ENCODE measurements at regions not wholly inside any gene's neighbourhood (a gene's known extent, or its start where the extent isn't known, plus 50 kb on each side); places are given as distances from the start of the nearest gene placed in this dataset.

GRCh38 chr5:15354021-15354420 is 146.0 kb upstream of the FBXL7 start:
- Histone ChIP-seq H3K4me3 (ENCODE audit: low read depth, low read length) (no peak overlapping the region), H3K27ac (no peak overlapping the region), H3K36me3 (ENCODE audit: control insufficient read depth, insufficient read depth, low read length) (no peaks in the 10 kb centered on the region), H3K9me3 (ENCODE audit: control insufficient read depth, low read length) (no peaks in the 10 kb centered on the region), H3K27me3 (ENCODE audit: control insufficient read depth, insufficient read depth, low read length) (no peaks in the 10 kb centered on the region), H3K9ac (no peak overlapping the region), H3K4me1 (no peaks in the 10 kb centered on the region), H3K4me2 (ENCODE audit: low read length) (no peak overlapping the region), H3K79me2 (no peaks in the 10 kb centered on the region), H2AFZ (no peak overlapping the region)
- TF ChIP-seq, protein P1, sequence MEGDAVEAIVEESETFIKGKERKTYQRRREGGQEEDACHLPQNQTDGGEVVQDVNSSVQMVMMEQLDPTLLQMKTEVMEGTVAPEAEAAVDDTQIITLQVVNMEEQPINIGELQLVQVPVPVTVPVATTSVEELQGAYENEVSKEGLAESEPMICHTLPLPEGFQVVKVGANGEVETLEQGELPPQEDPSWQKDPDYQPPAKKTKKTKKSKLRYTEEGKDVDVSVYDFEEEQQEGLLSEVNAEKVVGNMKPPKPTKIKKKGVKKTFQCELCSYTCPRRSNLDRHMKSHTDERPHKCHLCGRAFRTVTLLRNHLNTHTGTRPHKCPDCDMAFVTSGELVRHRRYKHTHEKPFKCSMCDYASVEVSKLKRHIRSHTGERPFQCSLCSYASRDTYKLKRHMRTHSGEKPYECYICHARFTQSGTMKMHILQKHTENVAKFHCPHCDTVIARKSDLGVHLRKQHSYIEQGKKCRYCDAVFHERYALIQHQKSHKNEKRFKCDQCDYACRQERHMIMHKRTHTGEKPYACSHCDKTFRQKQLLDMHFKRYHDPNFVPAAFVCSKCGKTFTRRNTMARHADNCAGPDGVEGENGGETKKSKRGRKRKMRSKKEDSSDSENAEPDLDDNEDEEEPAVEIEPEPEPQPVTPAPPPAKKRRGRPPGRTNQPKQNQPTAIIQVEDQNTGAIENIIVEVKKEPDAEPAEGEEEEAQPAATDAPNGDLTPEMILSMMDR (IDR thresholded peaks at IDR 0.05), result no peak

DNA sequence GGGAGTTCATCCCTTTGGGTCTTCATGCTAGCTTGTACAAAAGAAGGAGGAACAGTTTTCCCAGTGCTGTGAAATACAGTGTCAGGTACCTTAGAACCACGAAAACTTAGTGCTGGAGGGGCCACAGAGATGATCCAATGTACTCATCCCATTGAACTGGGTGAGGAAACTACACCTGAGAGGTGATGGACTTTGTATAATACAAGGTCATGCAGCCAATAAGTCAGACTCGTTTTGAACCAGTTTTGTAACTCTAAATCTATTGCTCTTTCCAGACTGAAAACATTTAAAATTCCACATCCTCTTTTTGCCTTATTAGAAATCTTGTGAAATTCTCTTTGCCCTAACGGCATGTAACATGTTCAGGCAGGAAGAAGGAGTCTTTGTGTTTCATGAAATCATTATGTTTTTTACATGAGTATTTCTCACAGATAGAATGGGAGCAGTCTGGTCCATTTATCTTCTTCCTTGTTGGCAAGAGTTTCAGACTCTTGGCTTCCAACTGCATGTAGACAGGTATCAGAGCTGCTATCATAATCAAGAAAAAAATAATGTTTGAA is 146.8 kb upstream of the FBXL7 start:
- TF ChIP-seq, protein P1 (IDR thresholded peaks at IDR 0.05), result no peak
- H3K9me3 ChIP-seq (ENCODE audit: control insufficient read depth, low read length), result no peaks in the 10 kb centered on the region
- no peaks in the 10 kb centered on the region for H3K36me3 ChIP-seq (ENCODE audit: control insufficient read depth, insufficient read depth, low read length)
- H3K27ac ChIP-seq, result no peak overlapping the region
- no peak overlapping the region for H2AFZ ChIP-seq
- no peak overlapping the region for H3K4me2 ChIP-seq (ENCODE audit: low read length)
- no peaks in the 10 kb centered on the region for H3K79me2 ChIP-seq
- no peak overlapping the region for H3K4me3 ChIP-seq (ENCODE audit: low read depth, low read length)
- H3K9ac ChIP-seq, result no peak overlapping the region
- no peaks in the 10 kb centered on the region for H3K27me3 ChIP-seq (ENCODE audit: control insufficient read depth, insufficient read depth, low read length)
- no peaks in the 10 kb centered on the region for H3K4me1 ChIP-seq

DNA sequence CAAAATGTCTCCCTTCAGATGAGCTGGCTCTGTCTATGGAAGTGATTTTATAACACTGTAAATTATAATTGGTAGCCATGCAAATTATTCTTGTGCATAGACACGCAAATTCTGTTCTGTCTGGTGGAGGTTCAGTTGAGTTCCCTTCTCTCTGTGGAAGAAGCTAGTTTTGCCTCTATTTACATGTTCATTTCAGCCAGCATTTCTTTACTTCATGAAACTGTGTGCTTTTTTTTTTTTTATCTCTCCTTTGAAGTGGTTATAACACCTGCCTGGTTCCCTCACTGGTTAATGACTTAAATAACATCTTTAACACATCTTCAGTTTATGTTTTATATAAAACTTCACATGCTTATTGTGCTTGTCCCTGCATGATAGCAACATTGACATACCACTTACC is 149.4 kb upstream of the FBXL7 start:
- no peaks in the 10 kb centered on the region for H3K27me3 ChIP-seq (ENCODE audit: control insufficient read depth, insufficient read depth, low read length)
- TF ChIP-seq, protein P1 (IDR thresholded peaks at IDR 0.05), result no peak

GRCh38 chr5:15346738-15347137 is 153.2 kb upstream of the FBXL7 start:
- H3K4me2 ChIP-seq (ENCODE audit: low read length), result no peak overlapping the region
- H3K4me1 ChIP-seq, result no peaks in the 10 kb centered on the region
- no peaks in the 10 kb centered on the region for H3K27me3 ChIP-seq (ENCODE audit: control insufficient read depth, insufficient read depth, low read length)
- no peaks in the 10 kb centered on the region for H3K79me2 ChIP-seq
- H3K4me3 ChIP-seq (ENCODE audit: low read depth, low read length), result no peak overlapping the region
- no peak overlapping the region for H3K9ac ChIP-seq
- H3K27ac ChIP-seq, result no peak overlapping the region
- no peaks in the 10 kb centered on the region for H3K36me3 ChIP-seq (ENCODE audit: control insufficient read depth, insufficient read depth, low read length)
- no peaks in the 10 kb centered on the region for H3K9me3 ChIP-seq (ENCODE audit: control insufficient read depth, low read length)
- TF ChIP-seq, protein P1 (IDR thresholded peaks at IDR 0.05), result no peak
- no peak overlapping the region for H2AFZ ChIP-seq

More for the DNA sequence above, 149.4 kb upstream of the FBXL7 start:
- Histone ChIP-seq H3K36me3 (ENCODE audit: control insufficient read depth, insufficient read depth, low read length) (no peaks in the 10 kb centered on the region), H3K9me3 (ENCODE audit: control insufficient read depth, low read length) (no peaks in the 10 kb centered on the region), H3K4me1 (no peaks in the 10 kb centered on the region), H3K4me2 (ENCODE audit: low read length) (no peak overlapping the region), H3K9ac (no peak overlapping the region), H2AFZ (no peak overlapping the region), H3K4me3 (ENCODE audit: low read depth, low read length) (no peak overlapping the region), H3K27ac (no peak overlapping the region), H3K79me2 (no peaks in the 10 kb centered on the region)

- Histone ChIP-seq H3K9ac (no peak overlapping the region), H3K36me3 (ENCODE audit: control insufficient read depth, insufficient read depth, low read length) (no peaks in the 10 kb centered on the region), H3K79me2 (no peaks in the 10 kb centered on the region), H3K27ac (no peak overlapping the region), H3K4me1 (no peaks in the 10 kb centered on the region), H3K9me3 (ENCODE audit: control insufficient read depth, low read length) (no peaks in the 10 kb centered on the region), H2AFZ (no peak overlapping the region), H3K27me3 (ENCODE audit: control insufficient read depth, insufficient read depth, low read length) (no peaks in the 10 kb centered on the region), H3K4me2 (ENCODE audit: low read length) (no peak overlapping the region), H3K4me3 (ENCODE audit: low read depth, low read length) (no peak overlapping the region)
- TF ChIP-seq, protein P1 (IDR thresholded peaks at IDR 0.05), result no peak
These were observed 155.0 kb upstream of the FBXL7 start for GRCh38 chr5:15344954-15345353.
